Endothelial cell of umbilical vein (primary cell): ENCODE measurements at regions not wholly inside any gene's neighbourhood (a gene's known extent, or its start where the extent isn't known, plus 50 kb on each side); places are given as distances from the start of the nearest gene placed in this dataset.

Experiments used
- BruUV-seq: library from RNA; stranded (reverse); fragments of 400-500 nt; replicated peaks from 2 replicates; lab custom pipeline; 2021; lab: Mats Ljungman, UMichigan
- CTCF ChIA-PET: fragments of 300-600, 350-600 bp; sonication (Branson Sonifier 250); formaldehyde crosslinking; loops from one replicate; lab custom pipeline; 2021; ENCODE audit warnings: antibody characterized with exemption, inconsistent platforms; lab: Charles Lee
- POLR2A ChIA-PET: fragments of 300-600, 350-600 bp; sonication (Branson Sonifier 250); formaldehyde crosslinking; loops from one replicate; lab custom pipeline; 2021; ENCODE audit warnings: antibody characterized with exemption, inconsistent platforms; lab: Charles Lee
- DNase-seq: peaks from one replicate; pipeline ENCODE4 v3.0.0-alpha.2; 2011; ENCODE audit warnings: low read depth, low spot score
- FAIRE-seq: peaks from 2 replicates; lab custom pipeline; 2011; peaks lifted over from hg19 to GRCh38; lab: Jason Lieb, UNC
- H2AFZ ChIP-seq: 2 replicates; pipeline ENCODE4 v1.6.0; 2012; ENCODE audit warnings: low read depth, low read length, control low read depth, inconsistent platforms
- H3K27ac ChIP-seq: 2 replicates; pipeline ENCODE4 v1.5.1; 2011; ENCODE audit warnings: low read depth, mild to moderate bottlenecking, control low read depth, low read length, moderate library complexity; ENCODE audit not compliant: insufficient read depth
- H3K27me3 ChIP-seq, 2 experiments: 2 replicates each; pipeline versions ENCODE4 v1.6.0 to v1.6.1; 2011; ENCODE audit warnings: low read length in 2 of 2, mixed read lengths in 1 of 2; ENCODE audit not compliant: control insufficient read depth in 2 of 2, insufficient read depth in 2 of 2
- H3K36me3 ChIP-seq, 2 experiments: 2 replicates in 1 of 2; 3 replicates in 1 of 2; pipeline ENCODE4 v1.5.1; 2011; ENCODE audit warnings: low read length in 2 of 2, mild to moderate bottlenecking in 1 of 2, moderate library complexity in 1 of 2; ENCODE audit not compliant: control insufficient read depth in 2 of 2, insufficient read depth in 2 of 2; ENCODE audit errors: extremely low read depth in 1 of 2
- H3K4me1 ChIP-seq: 3 replicates; pipeline ENCODE4 v1.5.1; 2011; ENCODE audit warnings: mild to moderate bottlenecking, low read length; ENCODE audit not compliant: control insufficient read depth, insufficient read depth; ENCODE audit errors: extremely low read depth
- H3K4me2 ChIP-seq: 2 replicates; pipeline ENCODE4 v1.6.1; 2011; ENCODE audit warnings: low read length, control low read depth, mixed read lengths; ENCODE audit not compliant: insufficient read depth
- H3K4me3 ChIP-seq, 3 experiments: fragments of 200-600 bp in 1 of 3; sonication (generic), shearing (Covaris generic) in 1 of 3; replicated peaks in 1 of 3; 2 replicates each; pipeline ENCODE4 v1.5.1; 2011 to 2016; ENCODE audit warnings: control low read depth in 3 of 3, low read length in 3 of 3, mild to moderate bottlenecking in 2 of 3, inconsistent platforms in 1 of 3, low read depth in 1 of 3, moderate library complexity in 1 of 3; ENCODE audit not compliant: insufficient read depth in 1 of 3
- H3K79me2 ChIP-seq: 2 replicates; pipeline ENCODE4 v1.6.0; 2012; ENCODE audit warnings: low read length, inconsistent platforms; ENCODE audit not compliant: control insufficient read depth, insufficient read depth
- H3K9ac ChIP-seq: replicated peaks from 2 replicates; pipeline ENCODE3; 2011; ENCODE audit warnings: low read length, control low read depth; ENCODE audit not compliant: insufficient read depth; ENCODE audit errors: extremely low read depth
- H3K9me1 ChIP-seq: replicated peaks from 3 replicates; pipeline ENCODE4 v1.6.0; 2011; ENCODE audit warnings: mild to moderate bottlenecking, low read length; ENCODE audit not compliant: control insufficient read depth, insufficient read depth; ENCODE audit errors: extremely low read depth
- H3K9me3 ChIP-seq: replicated peaks from 2 replicates; pipeline ENCODE4 v1.5.1; 2012; ENCODE audit warnings: low read length, inconsistent platforms; ENCODE audit not compliant: control insufficient read depth, insufficient read depth
- H4K20me1 ChIP-seq: replicated peaks from 2 replicates; pipeline ENCODE3; 2011; ENCODE audit warnings: mild to moderate bottlenecking, low read length; ENCODE audit not compliant: control insufficient read depth, insufficient read depth; ENCODE audit errors: extremely low read depth
- CTCF ChIP-seq, 2 donors: IDR thresholded peaks; 1 replicate in 1 of 2; 2 replicates in 1 of 2; pipeline ENCODE4 v1.5.1; 2011; ENCODE audit warnings: low read length in 2 of 2, mild to moderate bottlenecking in 2 of 2, moderate library complexity in 2 of 2, control low read depth in 1 of 2, inconsistent platforms in 1 of 2, low read depth in 1 of 2; ENCODE audit not compliant: insufficient read depth in 1 of 2; ENCODE audit errors: extremely low read depth in 1 of 2
- EZH2 ChIP-seq: IDR thresholded peaks from 2 replicates; pipeline ENCODE4 v1.6.1; 2012; ENCODE audit warnings: borderline replicate concordance, low read depth, mild to moderate bottlenecking, moderate library complexity, low read length, inconsistent platforms; ENCODE audit not compliant: severe bottlenecking
- FOS ChIP-seq: IDR thresholded peaks from 2 replicates; pipeline ENCODE4 v1.6.1; 2011; ENCODE audit warnings: mild to moderate bottlenecking, low read length, moderate library complexity, borderline replicate concordance; ENCODE audit not compliant: insufficient read depth
- GATA2 ChIP-seq: IDR thresholded peaks from 2 replicates; pipeline ENCODE4 v1.7.0; 2011; ENCODE audit warnings: low read depth, mild to moderate bottlenecking, moderate library complexity, mixed read lengths, low read length; ENCODE audit not compliant: insufficient read length, insufficient read depth
- JUN ChIP-seq: IDR thresholded peaks from 2 replicates; pipeline ENCODE4 v1.6.1; 2011; ENCODE audit warnings: borderline replicate concordance, low read depth; ENCODE audit not compliant: insufficient read length, insufficient read depth
- MAX ChIP-seq: IDR thresholded peaks from 2 replicates; pipeline ENCODE4 v1.6.1; 2011; ENCODE audit not compliant: insufficient read depth, insufficient read length
- MYC ChIP-seq: IDR thresholded peaks from one replicate; pipeline ENCODE4 v1.6.1; 2011; ENCODE audit warnings: mild to moderate bottlenecking, low read depth, low read length
- POLR2A ChIP-seq: IDR thresholded peaks from 2 replicates; pipeline ENCODE4 v1.6.1; 2012; ENCODE audit warnings: low read depth, mild to moderate bottlenecking, control low read depth, low read length
- POLR2AphosphoS5 ChIP-seq: IDR thresholded peaks from 2 replicates; pipeline ENCODE4 v1.6.1; 2012; ENCODE audit warnings: low read depth, mild to moderate bottlenecking, control low read depth, low read length, moderate library complexity; ENCODE audit not compliant: insufficient read depth
- dilution Hi-C: fragments of 300-500 bp; cut with MboI; formaldehyde crosslinking; loops from one replicate; pipeline ENCODE4 v1.15.0; 2019; ENCODE audit warnings: low sequenced_read_pairs; ENCODE audit not compliant: extremely low pct_ligation_motif_present
- intact Hi-C: fragments of 100-400 bp; cut with micrococcal nuclease; formaldehyde crosslinking; loops from one replicate; pipeline ENCODE4 v1.10.0; 2022

- H3K9ac ChIP-seq: no peak overlapping the region
- H4K20me1 ChIP-seq: no peaks in the 10 kb centered on the region
- no peak for TF ChIP-seq MYC
- TF ChIP-seq POLR2A: no peak
- TF ChIP-seq MAX: no peak
- TF ChIP-seq FOS: no peak
- TF ChIP-seq EZH2: no peak
- no peak for TF ChIP-seq POLR2AphosphoS5
- no peak for TF ChIP-seq CTCF (IDR thresholded peaks at IDR 0.05; ENCODE audit: extremely low read depth in 1 of 2, insufficient read depth in 1 of 2, low read depth in 1 of 2, low read length in 2 of 2)
- no peak for TF ChIP-seq JUN
- no peak for TF ChIP-seq GATA2
- intact Hi-C loops: no loop called here
- POLR2A ChIA-PET: no interaction called here
- H3K4me2 ChIP-seq: no peak overlapping the region
- H3K9me3 ChIP-seq: no peaks in the 10 kb centered on the region
- DNase-seq: no peak
- H3K79me2 ChIP-seq: no peaks in the 10 kb centered on the region
- H3K4me1 ChIP-seq: no peaks in the 10 kb centered on the region
- H3K27me3 ChIP-seq: no peaks in the 10 kb centered on the region
- H2AFZ ChIP-seq: no peak overlapping the region
- no peak overlapping the region for H3K27ac ChIP-seq
- no TSS peak for BruUV-seq
- dilution Hi-C loops: no loop called here
- no peak overlapping the region for H3K4me3 ChIP-seq
- CTCF ChIA-PET: no interaction called here
- H3K9me1 ChIP-seq: no peaks in the 10 kb centered on the region
- H3K36me3 ChIP-seq: no peaks in the 10 kb centered on the region
- FAIRE-seq: no peak
These were observed 359.0 kb upstream of the MAGEB16 start for GRCh38 chrX:35439034-35439660.
